H9 (cell line): ENCODE measurements at regions not wholly inside any gene's neighbourhood (a gene's known extent, or its start where the extent isn't known, plus 50 kb on each side); places are given as distances from the start of the nearest gene placed in this dataset.

ENCODE experiments used
- DNase-seq: peaks from one replicate; pipeline ENCODE4 v3.0.0-alpha.2; 2017
- H2AFZ ChIP-seq: one replicate; pipeline ENCODE4 v1.6.1; 2013; ENCODE audit warnings: mild to moderate bottlenecking, low read length, control low read depth, moderate library complexity
- H2AK5ac ChIP-seq: 2 replicates; pipeline ENCODE4 v1.6.1; 2013; ENCODE audit warnings: low read length, control low read depth, mixed read lengths; ENCODE audit not compliant: insufficient read length
- H2BK120ac ChIP-seq: one replicate; pipeline ENCODE4 v1.6.1; 2013; ENCODE audit warnings: low read depth, mild to moderate bottlenecking, low read length, control low read depth, inconsistent platforms; ENCODE audit not compliant: poor library complexity, severe bottlenecking
- H2BK12ac ChIP-seq: 2 replicates; pipeline ENCODE4 v1.6.1; 2013; ENCODE audit warnings: low read length, control low read depth, mixed read lengths, low read depth; ENCODE audit not compliant: insufficient read length
- H2BK15ac ChIP-seq: 2 replicates; pipeline ENCODE4 v1.6.1; 2013; ENCODE audit warnings: low read depth, low read length, control low read depth
- H2BK20ac ChIP-seq: one replicate; pipeline ENCODE4 v1.6.1; 2013; ENCODE audit warnings: low read depth, mild to moderate bottlenecking, low read length, control low read depth, inconsistent platforms; ENCODE audit not compliant: poor library complexity, severe bottlenecking
- H2BK5ac ChIP-seq: 2 replicates; pipeline ENCODE4 v1.6.1; 2013; ENCODE audit warnings: low read length, control low read depth, mixed read lengths; ENCODE audit not compliant: insufficient read length
- H3K14ac ChIP-seq: 2 replicates; pipeline ENCODE4 v1.6.1; 2013; ENCODE audit warnings: low read length, control low read depth; ENCODE audit not compliant: insufficient read depth
- H3K18ac ChIP-seq: 2 replicates; pipeline ENCODE4 v1.6.1; 2013; ENCODE audit warnings: low read depth, mild to moderate bottlenecking, mixed read lengths, low read length, control low read depth; ENCODE audit not compliant: insufficient read length
- H3K23ac ChIP-seq: 2 replicates; pipeline ENCODE4 v1.6.1; 2013; ENCODE audit warnings: low read length, control low read depth, mixed read lengths, low read depth; ENCODE audit not compliant: insufficient read length
- H3K23me2 ChIP-seq: 2 replicates; pipeline ENCODE4 v1.6.1; 2013; ENCODE audit warnings: low read depth, mild to moderate bottlenecking, mixed read lengths, low read length, control low read depth; ENCODE audit not compliant: insufficient read length, poor library complexity, severe bottlenecking
- H3K27ac ChIP-seq: 2 replicates; pipeline ENCODE4 v1.5.1; 2013; ENCODE audit warnings: low read length, control low read depth, mixed read lengths, low read depth; ENCODE audit not compliant: insufficient read length
- H3K27me3 ChIP-seq: 2 replicates; pipeline ENCODE4 v1.6.1; 2013; ENCODE audit warnings: low read length, control low read depth, inconsistent platforms; ENCODE audit not compliant: insufficient read depth
- H3K4ac ChIP-seq: 2 replicates; pipeline ENCODE4 v1.6.1; 2013; ENCODE audit warnings: low read depth, mild to moderate bottlenecking, control low read depth, inconsistent platforms, low read length, moderate library complexity
- H3K4me1 ChIP-seq: 2 replicates; pipeline ENCODE4 v1.6.1; 2013; ENCODE audit warnings: low read length, control low read depth, inconsistent platforms; ENCODE audit not compliant: insufficient read depth
- H3K4me2 ChIP-seq: 2 replicates; pipeline ENCODE4 v1.6.1; 2013; ENCODE audit warnings: low read length, control low read depth, mixed read lengths; ENCODE audit not compliant: insufficient read length, insufficient read depth
- H3K56ac ChIP-seq: 2 replicates; pipeline ENCODE4 v1.6.1; 2013; ENCODE audit warnings: low read depth, mild to moderate bottlenecking, mixed read lengths, low read length, control low read depth; ENCODE audit not compliant: insufficient read length
- H3K79me1 ChIP-seq: 2 replicates; pipeline ENCODE4 v1.6.1; 2013; ENCODE audit warnings: low read depth, mild to moderate bottlenecking, moderate library complexity, low read length, control low read depth, inconsistent platforms; ENCODE audit not compliant: insufficient read depth, poor library complexity, severe bottlenecking
- H3K79me2 ChIP-seq: 2 replicates; pipeline ENCODE4 v1.6.1; 2013; ENCODE audit warnings: low read length, control low read depth, inconsistent platforms; ENCODE audit not compliant: insufficient read depth
- H3K9ac ChIP-seq: 2 replicates; pipeline ENCODE4 v1.6.1; 2013; ENCODE audit warnings: low read length, control low read depth, mixed read lengths; ENCODE audit not compliant: insufficient read length; ENCODE audit errors: extremely low read depth
- H3K9me3 ChIP-seq: one replicate; pipeline ENCODE4 v1.6.1; 2013; ENCODE audit warnings: low read depth, low read length, inconsistent platforms; ENCODE audit not compliant: control insufficient read depth
- H3T11ph ChIP-seq: one replicate; pipeline ENCODE4 v1.6.1; 2013; ENCODE audit warnings: mild to moderate bottlenecking, low read length, control low read depth, inconsistent platforms
- H4K20me1 ChIP-seq: one replicate; pipeline ENCODE4 v1.6.1; 2013; ENCODE audit not compliant: control insufficient read depth, insufficient read length, insufficient read depth
- H4K5ac ChIP-seq: 2 replicates; pipeline ENCODE4 v1.6.1; 2013; ENCODE audit warnings: low read depth, mild to moderate bottlenecking, mixed read lengths, low read length, control low read depth; ENCODE audit not compliant: insufficient read length
- H4K8ac ChIP-seq: replicated peaks from 2 replicates; pipeline ENCODE4 v1.6.1; 2013; ENCODE audit warnings: low read length, control low read depth, mixed read lengths, low read depth; ENCODE audit not compliant: insufficient read length
- H4K91ac ChIP-seq: 2 replicates; pipeline ENCODE4 v1.6.1; 2013; ENCODE audit warnings: low read depth, mild to moderate bottlenecking, moderate library complexity, mixed read lengths, low read length, control low read depth; ENCODE audit not compliant: insufficient read length
- H3K27ac Mint-ChIP-seq, 3 experiments: 2 replicates in 2 of 3; 3 replicates in 1 of 3; pipeline ENCODE4 v1.8.0; 2020 to 2021; ENCODE audit warnings: mixed read lengths in 3 of 3, mild to moderate bottlenecking in 1 of 3, moderate library complexity in 1 of 3
- H3K27me3 Mint-ChIP-seq: 2 replicates; pipeline ENCODE4 v1.8.0; 2021; ENCODE audit warnings: low read depth, mild to moderate bottlenecking, moderate library complexity, mixed read lengths
- H3K36me3 Mint-ChIP-seq, 3 experiments: 2 replicates in 2 of 3; 3 replicates in 1 of 3; pipeline ENCODE4 v1.8.0; 2020 to 2021; ENCODE audit warnings: low read depth in 3 of 3, mixed read lengths in 3 of 3; ENCODE audit not compliant: insufficient read depth in 1 of 3
- H3K4me1 Mint-ChIP-seq, 2 experiments: 2 replicates each; pipeline ENCODE4 v1.8.0; 2020; ENCODE audit warnings: mixed read lengths in 2 of 2
- H3K4me3 Mint-ChIP-seq, 2 experiments: 2 replicates in 1 of 2; 3 replicates in 1 of 2; pipeline ENCODE4 v1.8.0; 2020 to 2021; ENCODE audit warnings: mild to moderate bottlenecking in 2 of 2, mixed read lengths in 2 of 2, moderate library complexity in 1 of 2
- H3K9me3 Mint-ChIP-seq, 2 experiments: 2 replicates in 1 of 2; 3 replicates in 1 of 2; pipeline ENCODE4 v1.8.0; 2020; ENCODE audit warnings: mild to moderate bottlenecking in 2 of 2, mixed read lengths in 2 of 2, moderate library complexity in 1 of 2
- CTCF ChIP-seq: fragments of 200-600 bp; sonication (generic); conservative IDR thresholded peaks from 3 replicates; pipeline ENCODE4 v1.8.0; 2021; ENCODE audit warnings: antibody characterized with exemption, mild to moderate bottlenecking
- WGBS: extraction: QIAGEN DNeasy Blood & Tissue Kit; methylation state at CpG from one replicate; pipeline ENCODE4 v1.1.7; 2013; ENCODE audit warnings: missing lambda C conversion rate, low lambda C conversion rate, mixed read lengths; ENCODE audit not compliant: insufficient read length; ENCODE audit errors: extremely low coverage; 5-methylcytosine and 5-hydroxymethylcytosine counted together

GRCh38 chr4:123602007-123602406 is 205.4 kb downstream of the SPRY1 start:
- H2BK20ac ChIP-seq = no peak overlapping the region
- H2AK5ac ChIP-seq = no peak overlapping the region
- H2BK12ac ChIP-seq = no peak overlapping the region
- no peaks in the 10 kb centered on the region for H3K23me2 ChIP-seq
- H3K27me3 Mint-ChIP-seq = no peaks in the 10 kb centered on the region
- no peak for TF ChIP-seq CTCF
- no peaks in the 10 kb centered on the region for H3K79me2 ChIP-seq
- H3K27ac ChIP-seq = no peak overlapping the region
- no peak overlapping the region for H3K4ac ChIP-seq
- no peak overlapping the region for H4K8ac ChIP-seq
- H3K4me2 ChIP-seq = no peak overlapping the region
- H3K27me3 ChIP-seq = no peaks in the 10 kb centered on the region
- H4K5ac ChIP-seq = no peak overlapping the region
- H3K27ac Mint-ChIP-seq = peak overlapping the region in 1 of 3 experiments; percentile 88; a peak in 2 of 7 replicates
- H3K4me1 Mint-ChIP-seq = peaks cover 39 to 42% of the 10 kb centered on the region in 2 experiments
- WGBS = no CpG with 5 or more reads among the region's 4 CpGs
- no peak overlapping the region for H3K4me3 Mint-ChIP-seq
- no peak overlapping the region for H2AFZ ChIP-seq
- H3K4me1 ChIP-seq = no peaks in the 10 kb centered on the region; the same call in 1 of the 2 replicates
- H2BK120ac ChIP-seq = no peak overlapping the region
- H3K18ac ChIP-seq = no peak overlapping the region
- H3K9me3 ChIP-seq = no peaks in the 10 kb centered on the region
- H3T11ph ChIP-seq = no peak overlapping the region
- no peak overlapping the region for H3K14ac ChIP-seq
- H3K23ac ChIP-seq = no peak overlapping the region
- no peaks in the 10 kb centered on the region for H4K20me1 ChIP-seq
- no peak for DNase-seq
- no peak overlapping the region for H4K91ac ChIP-seq
- no peak overlapping the region for H3K9ac ChIP-seq
- no peaks in the 10 kb centered on the region for H3K79me1 ChIP-seq
- no peak overlapping the region for H2BK5ac ChIP-seq
- H3K56ac ChIP-seq = no peak overlapping the region
- peaks cover 0 to 4% (median 0%) of the 10 kb centered on the region in 3 experiments; a peak in 1 of 7 replicates for H3K36me3 Mint-ChIP-seq
- H2BK15ac ChIP-seq = no peak overlapping the region
- no peaks in the 10 kb centered on the region for H3K9me3 Mint-ChIP-seq
